Osteoblast (primary cell): ENCODE measurements at regions not wholly inside any gene's neighbourhood (a gene's known extent, or its start where the extent isn't known, plus 50 kb on each side); places are given as distances from the start of the nearest gene placed in this dataset.

Source experiments
- DNase-seq: peaks from one replicate; pipeline ENCODE4 v3.0.0; 2011; ENCODE audit warnings: low spot score, mixed read lengths; ENCODE audit not compliant: insufficient read length; ENCODE audit errors: missing footprints
- H2AFZ ChIP-seq: 2 replicates; pipeline ENCODE4 v1.6.0; 2011; ENCODE audit warnings: mild to moderate bottlenecking, low read length
- H3K27ac ChIP-seq: 2 replicates; pipeline ENCODE4 v1.5.1; 2011; ENCODE audit warnings: mild to moderate bottlenecking, low read depth, low read length, moderate library complexity
- H3K27me3 ChIP-seq: 2 replicates; pipeline ENCODE4 v1.6.0; 2012; ENCODE audit warnings: mild to moderate bottlenecking, control low read depth, inconsistent platforms, low read length, moderate library complexity; ENCODE audit not compliant: insufficient read depth
- H3K36me3 ChIP-seq: 2 replicates; pipeline ENCODE4 v1.5.1; 2011; ENCODE audit warnings: mild to moderate bottlenecking, low read length, control low read depth, moderate library complexity; ENCODE audit not compliant: insufficient read depth
- H3K4me1 ChIP-seq: 2 replicates; pipeline ENCODE4 v1.5.1; 2011; ENCODE audit warnings: mild to moderate bottlenecking, low read length, control low read depth, moderate library complexity; ENCODE audit not compliant: insufficient read depth
- H3K4me2 ChIP-seq: 2 replicates; pipeline ENCODE4 v1.6.0; 2011; ENCODE audit warnings: mild to moderate bottlenecking, low read length; ENCODE audit not compliant: insufficient read depth
- H3K4me3 ChIP-seq: fragments of 200-600 bp; sonication (generic); 3 replicates; pipeline ENCODE4 v1.5.1; 2012; ENCODE audit warnings: mild to moderate bottlenecking, low read length, inconsistent platforms; ENCODE audit not compliant: insufficient read depth
- H3K79me2 ChIP-seq: 2 replicates; pipeline ENCODE4 v1.6.0; 2012; ENCODE audit warnings: mild to moderate bottlenecking, low read length, control low read depth, inconsistent platforms; ENCODE audit not compliant: insufficient read depth
- H3K9me3 ChIP-seq: 2 replicates; pipeline ENCODE4 v1.5.1; 2011; ENCODE audit warnings: low read depth, low read length, control low read depth
- H4K20me1 ChIP-seq: 2 replicates; pipeline ENCODE4 v1.6.0; 2012; ENCODE audit warnings: mild to moderate bottlenecking, low read length, control low read depth; ENCODE audit not compliant: insufficient read depth
- TF ChIP-seq, protein P1 (sequence below): IDR thresholded peaks from 2 replicates; pipeline ENCODE4 v1.5.1; 2011; ENCODE audit warnings: mild to moderate bottlenecking, low read depth, low read length, moderate library complexity; ENCODE audit errors: extremely low read depth

DNA sequence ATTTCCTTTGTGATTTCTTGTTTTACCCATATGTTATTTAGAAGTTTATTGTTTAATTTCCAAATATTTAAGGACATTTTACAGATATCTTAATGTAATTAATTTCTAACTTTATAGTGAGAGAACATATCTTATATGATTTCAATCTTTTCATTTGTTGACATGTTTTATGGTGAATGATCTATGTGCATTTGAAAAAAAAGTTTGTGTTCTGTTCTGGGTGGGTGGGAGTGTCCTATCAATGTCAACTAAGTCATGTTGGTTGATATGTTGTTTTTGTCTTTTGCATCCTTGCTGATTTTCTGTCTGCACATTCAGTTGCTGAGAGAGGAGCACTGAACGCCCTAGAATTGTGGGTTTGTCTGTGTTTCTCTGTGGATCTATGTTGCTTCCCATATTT lies 50.3 kb upstream of the CBFA2T3 start:
- H3K4me3 ChIP-seq, result no peak overlapping the region
- H2AFZ ChIP-seq, result no peak overlapping the region
- peaks cover 3% of the 10 kb centered on the region for H3K27me3 ChIP-seq
- H3K27ac ChIP-seq, result no peak overlapping the region
- no peaks in the 10 kb centered on the region for H3K4me1 ChIP-seq
- TF ChIP-seq, protein P1, sequence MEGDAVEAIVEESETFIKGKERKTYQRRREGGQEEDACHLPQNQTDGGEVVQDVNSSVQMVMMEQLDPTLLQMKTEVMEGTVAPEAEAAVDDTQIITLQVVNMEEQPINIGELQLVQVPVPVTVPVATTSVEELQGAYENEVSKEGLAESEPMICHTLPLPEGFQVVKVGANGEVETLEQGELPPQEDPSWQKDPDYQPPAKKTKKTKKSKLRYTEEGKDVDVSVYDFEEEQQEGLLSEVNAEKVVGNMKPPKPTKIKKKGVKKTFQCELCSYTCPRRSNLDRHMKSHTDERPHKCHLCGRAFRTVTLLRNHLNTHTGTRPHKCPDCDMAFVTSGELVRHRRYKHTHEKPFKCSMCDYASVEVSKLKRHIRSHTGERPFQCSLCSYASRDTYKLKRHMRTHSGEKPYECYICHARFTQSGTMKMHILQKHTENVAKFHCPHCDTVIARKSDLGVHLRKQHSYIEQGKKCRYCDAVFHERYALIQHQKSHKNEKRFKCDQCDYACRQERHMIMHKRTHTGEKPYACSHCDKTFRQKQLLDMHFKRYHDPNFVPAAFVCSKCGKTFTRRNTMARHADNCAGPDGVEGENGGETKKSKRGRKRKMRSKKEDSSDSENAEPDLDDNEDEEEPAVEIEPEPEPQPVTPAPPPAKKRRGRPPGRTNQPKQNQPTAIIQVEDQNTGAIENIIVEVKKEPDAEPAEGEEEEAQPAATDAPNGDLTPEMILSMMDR, result no peak
- no peak for DNase-seq
- H4K20me1 ChIP-seq, result no peaks in the 10 kb centered on the region
- H3K79me2 ChIP-seq, result no peaks in the 10 kb centered on the region
- H3K4me2 ChIP-seq, result no peak overlapping the region
- H3K9me3 ChIP-seq, result no peaks in the 10 kb centered on the region
- no peaks in the 10 kb centered on the region for H3K36me3 ChIP-seq

DNA sequence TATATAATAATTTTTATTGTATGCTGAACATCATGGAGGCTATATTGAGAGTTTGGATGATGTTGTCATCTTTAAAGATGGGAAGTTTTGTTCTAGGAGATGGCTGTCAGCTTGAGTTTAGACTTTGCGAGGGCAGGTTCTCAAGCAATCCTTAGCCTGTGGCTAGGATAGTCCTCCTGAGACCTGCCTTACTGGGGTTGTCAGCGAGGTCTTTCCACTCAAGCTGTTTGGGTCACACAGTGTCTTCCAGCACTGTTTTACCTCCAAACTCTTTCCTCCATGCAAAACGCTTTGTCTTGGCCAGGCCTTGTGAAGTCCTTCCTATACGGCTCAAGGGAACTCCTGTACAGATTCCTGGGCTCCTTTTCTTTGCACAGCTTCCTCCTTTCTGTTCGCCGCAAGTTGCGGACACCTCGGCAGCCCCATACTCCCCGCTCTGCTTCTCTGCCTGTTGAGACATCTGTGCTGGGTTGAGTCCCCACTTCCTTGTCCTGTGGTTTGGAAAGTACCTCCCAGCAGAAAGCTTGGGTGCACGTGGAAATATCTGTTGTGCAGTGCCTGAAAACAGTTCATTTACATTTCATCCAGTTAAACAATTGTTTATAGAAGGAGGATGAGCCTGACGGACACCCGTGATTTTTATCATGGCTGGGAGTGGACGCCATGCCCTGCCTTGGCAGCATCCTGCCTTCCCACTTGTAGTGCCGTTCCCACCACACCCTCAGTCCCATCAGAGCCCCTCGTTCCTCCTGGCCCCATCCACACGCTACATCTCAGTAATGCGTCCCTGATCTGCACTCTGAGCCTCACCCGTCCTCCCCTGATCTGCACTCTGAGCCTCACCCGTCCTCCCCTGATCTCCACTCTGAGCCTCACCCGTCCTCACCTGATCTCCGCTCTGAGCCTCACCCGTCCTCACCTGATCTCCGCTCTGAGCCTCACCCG lies 55.0 kb upstream of the CBFA2T3 start:
- Histone ChIP-seq H3K27me3 (peaks cover 7% of the 10 kb centered on the region), H3K4me1 (no peaks in the 10 kb centered on the region), H3K9me3 (no peaks in the 10 kb centered on the region), H3K36me3 (no peaks in the 10 kb centered on the region), H2AFZ (no peak overlapping the region), H4K20me1 (no peaks in the 10 kb centered on the region), H3K4me3 (no peak overlapping the region), H3K4me2 (no peak overlapping the region), H3K79me2 (no peaks in the 10 kb centered on the region), H3K27ac (no peak overlapping the region)
- TF ChIP-seq, protein P1, result no peak
- DNase-seq, result peak; percentile 44

DNA sequence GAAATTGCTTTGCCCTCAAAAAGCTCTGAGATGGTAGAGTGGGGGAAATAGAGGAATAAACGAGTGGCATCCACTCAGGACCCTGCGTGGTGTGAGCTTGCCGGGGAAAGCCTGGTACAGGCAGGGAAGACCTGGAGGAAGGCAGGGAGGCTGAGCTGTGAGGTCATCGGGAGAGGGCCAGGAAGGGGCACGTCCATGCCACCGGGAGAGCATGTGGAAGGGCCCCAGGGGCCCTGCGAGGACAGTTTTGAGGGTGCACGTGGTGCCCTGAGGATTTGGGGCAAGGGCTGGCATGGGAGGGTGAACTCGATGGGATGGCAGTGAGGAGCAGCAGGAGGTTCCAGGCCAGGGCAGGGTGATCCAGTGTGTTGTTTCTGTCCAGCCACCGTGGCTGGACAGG lies 56.3 kb upstream of the CBFA2T3 start:
- H4K20me1 ChIP-seq, result no peaks in the 10 kb centered on the region
- no peak overlapping the region for H3K27ac ChIP-seq
- DNase-seq, result no peak
- no peaks in the 10 kb centered on the region for H3K9me3 ChIP-seq
- H3K4me2 ChIP-seq, result no peak overlapping the region
- H2AFZ ChIP-seq, result no peak overlapping the region
- H3K4me3 ChIP-seq, result no peak overlapping the region
- no peaks in the 10 kb centered on the region for H3K79me2 ChIP-seq
- TF ChIP-seq, protein P1, result no peak
- peaks cover 7% of the 10 kb centered on the region for H3K27me3 ChIP-seq
- H3K4me1 ChIP-seq, result no peaks in the 10 kb centered on the region
- H3K36me3 ChIP-seq, result no peaks in the 10 kb centered on the region

DNA sequence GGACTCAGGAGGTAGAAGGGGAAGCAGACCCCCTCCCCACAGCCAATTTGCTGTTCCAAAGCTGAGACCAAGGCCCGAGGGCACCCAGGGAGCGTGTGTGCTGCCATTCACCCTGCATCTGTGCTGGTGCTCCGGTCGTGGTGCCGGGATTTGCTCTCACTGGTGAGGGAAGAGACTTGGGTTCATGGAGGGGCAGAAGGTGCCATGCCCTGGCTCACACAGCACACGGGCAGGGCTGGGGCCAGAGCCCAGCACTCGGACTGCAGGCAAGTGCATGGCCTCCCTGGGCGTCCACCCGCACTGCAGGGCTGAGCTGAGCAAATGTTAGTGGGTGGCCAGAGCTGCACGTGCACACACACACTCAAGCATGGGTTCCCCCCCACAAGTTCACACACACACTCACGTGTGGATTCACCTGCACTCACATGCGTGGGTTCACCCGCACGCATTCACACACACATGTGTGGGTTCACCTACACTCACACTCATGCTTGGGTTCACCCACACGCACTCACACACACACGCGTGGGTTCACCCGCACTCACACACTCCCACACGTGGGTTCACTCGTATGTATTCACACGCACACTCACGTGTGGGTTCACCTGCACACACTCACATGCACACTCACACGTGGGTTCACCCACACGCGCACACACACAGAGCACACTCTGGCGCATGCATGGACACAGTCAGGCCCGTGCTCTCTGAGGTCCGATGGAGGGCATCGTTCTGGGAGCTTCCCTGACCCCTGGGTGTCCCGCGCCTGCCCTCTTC lies 57.0 kb upstream of the CBFA2T3 start:
- Histone ChIP-seq H2AFZ (no peak overlapping the region), H3K27me3 (peaks cover 10% of the 10 kb centered on the region), H3K4me1 (no peaks in the 10 kb centered on the region), H3K9me3 (no peaks in the 10 kb centered on the region), H3K79me2 (no peaks in the 10 kb centered on the region), H3K27ac (no peak overlapping the region), H3K4me2 (no peak overlapping the region), H3K36me3 (no peaks in the 10 kb centered on the region), H3K4me3 (no peak overlapping the region), H4K20me1 (no peaks in the 10 kb centered on the region)
- DNase-seq, result peak; percentile 25
- TF ChIP-seq, protein P1, result no peak
